G401 (cell line): ENCODE measurements at regions not wholly inside any gene's neighbourhood (a gene's known extent, or its start where the extent isn't known, plus 50 kb on each side); places are given as distances from the start of the nearest gene placed in this dataset.
"Not testable (repeated sequence)": the region's sequence is repeated elsewhere in the genome, so short reads cannot be mapped to it uniquely, and the experiment has no call there.

ENCODE experiments used
- DNase-seq: peaks from one replicate; pipeline ENCODE4 v3.0.0-alpha.2; 2015; ENCODE audit warnings: low spot score
- in situ Hi-C: cut with HindIII; loops from 2 replicates; pipeline ENCODE4 v1.10.0; 2016; ENCODE audit warnings: low sequenced_read_pairs, mixed read lengths

GRCh38 chr11:87804176-87804575 lies 371.1 kb downstream of the RAB38 start:
- in situ Hi-C loops, result no loop called here
- no peak for DNase-seq

- DNase-seq, result no peak
- in situ Hi-C loops, result no loop called here
These were observed 371.5 kb downstream of the RAB38 start for GRCh38 chr11:87803748-87804147.

GRCh38 chr11:87784862-87785261 lies 390.4 kb downstream of the RAB38 start:
- in situ Hi-C loops, DNase-seq: not testable (repeated sequence)

GRCh38 chr11:87780068-87780413 lies 395.2 kb downstream of the RAB38 start:
- in situ Hi-C loops, result no loop called here
- no peak for DNase-seq

- DNase-seq, result no peak
- in situ Hi-C loops, result no loop called here
These were observed 395.8 kb downstream of the RAB38 start for GRCh38 chr11:87779276-87780067.

GRCh38 chr11:87778357-87778756 lies 396.9 kb downstream of the RAB38 start:
- no peak for DNase-seq
- in situ Hi-C loops, result no loop called here

- in situ Hi-C loops, result no loop called here
- no peak for DNase-seq
These were observed 400.2 kb downstream of the RAB38 start for GRCh38 chr11:87775036-87775435.

- in situ Hi-C loops, result no loop called here
- no peak for DNase-seq
These were observed 405.6 kb downstream of the RAB38 start for GRCh38 chr11:87769661-87770060.

GRCh38 chr11:87767615-87768014 lies 407.6 kb downstream of the RAB38 start:
- no peak for DNase-seq
- in situ Hi-C loops, result no loop called here

- DNase-seq, in situ Hi-C loops: not testable (repeated sequence)
These were observed 411.2 kb downstream of the RAB38 start for GRCh38 chr11:87764075-87764474.

GRCh38 chr11:87754685-87755084 lies 420.6 kb downstream of the RAB38 start:
- DNase-seq, result no peak
- in situ Hi-C loops, result no loop called here

- in situ Hi-C loops, result no loop called here
- DNase-seq, result no peak
These were observed 422.1 kb downstream of the RAB38 start for GRCh38 chr11:87753143-87753542.

GRCh38 chr11:87743007-87743406 lies 432.2 kb downstream of the RAB38 start:
- in situ Hi-C loops, result no loop called here
- no peak for DNase-seq

- no peak for DNase-seq
- in situ Hi-C loops, result no loop called here
These were observed 434.3 kb downstream of the RAB38 start for GRCh38 chr11:87740968-87741367.

GRCh38 chr11:87740451-87740850 lies 434.8 kb downstream of the RAB38 start:
- no peak for DNase-seq
- in situ Hi-C loops, result no loop called here

- no peak for DNase-seq
- in situ Hi-C loops, result no loop called here
These were observed 435.5 kb downstream of the RAB38 start for GRCh38 chr11:87739766-87740165.

GRCh38 chr11:87739261-87739660 lies 436.0 kb downstream of the RAB38 start:
- DNase-seq, result no peak
- in situ Hi-C loops, result no loop called here

GRCh38 chr11:87736928-87737327 lies 438.3 kb downstream of the RAB38 start:
- in situ Hi-C loops, result no loop called here
- no peak for DNase-seq

- DNase-seq, result no peak
- in situ Hi-C loops, result no loop called here
These were observed 448.7 kb downstream of the RAB38 start for GRCh38 chr11:87726506-87726905.

GRCh38 chr11:87724358-87724757 lies 450.9 kb downstream of the RAB38 start:
- DNase-seq, result no peak
- in situ Hi-C loops, result no loop called here

GRCh38 chr11:87722756-87723565 lies 452.3 kb downstream of the RAB38 start:
- no peak for DNase-seq
- in situ Hi-C loops, result no loop called here
